Activated T-helper 17 cell treated with anti-CD3 and anti-CD28 coated beads, Interleukin-2, amount 50 U/mL, for 72 hours (primary cell): ENCODE measurements at regions not wholly inside any gene's neighbourhood (a gene's known extent, or its start where the extent isn't known, plus 50 kb on each side); places are given as distances from the start of the nearest gene placed in this dataset.
"Not testable (repeated sequence)": the region's sequence is repeated elsewhere in the genome, so short reads cannot be mapped to it uniquely, and the experiment has no call there.

Experiments
- ATAC-seq: fragments of 150-1000 bp; cut with Tn5 transposase; replicated peaks from 2 replicates; pipeline ENCODE4 v1.10.0; 2021; ENCODE audit warnings: mild to moderate bottlenecking, moderate library complexity
- H3K27ac Mint-ChIP-seq: one replicate; pipeline ENCODE4 v1.8.0; 2022; ENCODE audit warnings: mixed read lengths
- H3K27me3 Mint-ChIP-seq: one replicate; pipeline ENCODE4 v1.8.0; 2022; ENCODE audit warnings: mixed read lengths
- H3K36me3 Mint-ChIP-seq: one replicate; pipeline ENCODE4 v1.8.0; 2022; ENCODE audit warnings: low read depth, mild to moderate bottlenecking, mixed read lengths
- H3K4me1 Mint-ChIP-seq: one replicate; pipeline ENCODE4 v1.8.0; 2022; ENCODE audit warnings: mixed read lengths
- H3K4me3 Mint-ChIP-seq: one replicate; pipeline ENCODE4 v1.8.0; 2022; ENCODE audit warnings: mild to moderate bottlenecking, mixed read lengths
- H3K9me3 Mint-ChIP-seq: one replicate; pipeline ENCODE4 v1.8.0; 2022; ENCODE audit warnings: mixed read lengths

DNA sequence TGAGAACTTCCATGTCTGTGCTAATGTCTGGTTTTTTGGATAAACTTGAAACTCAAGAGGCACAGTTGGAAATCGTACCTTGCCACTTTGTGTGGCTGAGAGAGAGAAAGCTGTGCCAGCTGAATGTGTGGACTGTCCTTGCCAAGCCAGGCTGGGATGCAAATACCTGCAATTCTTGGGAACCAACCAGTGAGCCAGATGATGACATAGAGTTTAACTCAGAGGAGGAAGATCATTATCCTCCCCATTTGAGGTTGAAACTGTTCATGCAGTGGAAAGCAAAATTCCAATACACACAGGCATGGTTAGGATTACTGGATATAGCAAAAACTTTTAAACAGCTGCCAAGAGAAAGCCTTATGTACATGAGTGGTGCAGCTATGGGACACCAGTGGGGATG lies 451.4 kb upstream of the NPAP1 start:
- peaks cover 16% of the 10 kb centered on the region for H3K9me3 Mint-ChIP-seq
- H3K4me1 Mint-ChIP-seq = no peaks in the 10 kb centered on the region
- no peak for ATAC-seq
- H3K36me3 Mint-ChIP-seq = no peaks in the 10 kb centered on the region
- H3K4me3 Mint-ChIP-seq = no peak overlapping the region
- H3K27me3 Mint-ChIP-seq = no peaks in the 10 kb centered on the region
- H3K27ac Mint-ChIP-seq = no peak overlapping the region

DNA sequence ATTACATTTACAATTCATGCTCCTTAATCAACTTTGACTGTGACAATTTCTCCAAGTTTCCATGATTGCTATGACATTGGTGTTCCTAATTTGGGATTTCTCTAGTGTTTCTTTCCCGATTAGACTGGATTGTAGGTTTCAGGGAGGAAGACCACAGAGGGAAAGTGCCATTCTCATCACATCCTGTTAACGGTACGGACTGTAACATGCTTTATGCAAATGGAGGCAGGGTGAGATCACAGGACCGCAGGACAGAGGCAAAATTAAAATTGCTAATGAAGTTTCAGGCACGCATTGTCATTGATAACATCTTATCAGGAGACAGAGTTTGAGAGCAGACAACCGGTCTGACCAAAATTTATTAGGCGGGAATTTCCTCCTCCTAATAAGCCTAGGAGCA lies 446.7 kb upstream of the NPAP1 start:
- not testable (repeated sequence) for H3K4me3 Mint-ChIP-seq, H3K36me3 Mint-ChIP-seq, H3K27me3 Mint-ChIP-seq, H3K4me1 Mint-ChIP-seq, H3K27ac Mint-ChIP-seq, ATAC-seq
- peaks cover 10% of the 10 kb centered on the region for H3K9me3 Mint-ChIP-seq

DNA sequence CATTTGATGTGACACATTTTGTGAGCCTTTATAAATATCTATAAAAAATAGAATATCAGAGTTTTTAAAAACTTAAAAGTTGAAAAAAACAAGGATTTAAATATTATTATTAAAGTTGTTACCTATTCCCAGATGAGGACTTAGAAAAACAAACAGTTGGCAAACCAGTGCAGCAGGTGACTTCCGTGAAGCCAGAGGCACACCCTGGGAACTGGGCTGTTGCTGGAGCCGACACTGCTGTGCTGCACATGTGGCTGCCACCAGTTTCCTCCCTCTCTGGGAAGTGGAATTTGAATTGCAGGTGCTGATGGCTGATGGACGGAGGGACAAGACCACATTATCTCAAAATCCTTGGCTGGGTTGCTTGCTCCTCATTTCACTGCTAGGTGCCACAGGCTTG lies 442.4 kb upstream of the NPAP1 start:
- not testable (repeated sequence) for H3K4me1 Mint-ChIP-seq, H3K36me3 Mint-ChIP-seq, ATAC-seq, H3K4me3 Mint-ChIP-seq, H3K27ac Mint-ChIP-seq, H3K9me3 Mint-ChIP-seq, H3K27me3 Mint-ChIP-seq

DNA sequence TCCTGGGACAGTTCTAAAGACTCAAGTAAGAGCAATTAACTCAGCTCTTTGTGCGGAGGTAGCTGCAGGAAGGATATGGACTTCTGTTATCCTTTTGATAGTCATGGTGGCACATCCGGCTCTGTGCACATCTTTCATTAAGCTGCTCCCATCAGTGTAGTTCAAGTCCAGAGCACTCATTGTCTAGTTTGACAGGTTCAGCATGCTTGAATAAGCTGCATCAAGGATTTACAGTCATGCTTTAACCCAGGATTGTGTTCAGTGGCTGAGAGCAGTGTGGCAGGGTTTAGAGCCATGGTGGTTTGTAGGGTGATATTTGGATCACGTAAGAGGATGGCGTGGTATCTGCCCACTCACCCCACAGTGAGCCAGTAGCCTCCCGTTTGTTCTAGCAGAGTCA lies 435.0 kb upstream of the NPAP1 start:
- not testable (repeated sequence) for H3K27ac Mint-ChIP-seq, H3K36me3 Mint-ChIP-seq, ATAC-seq, H3K4me1 Mint-ChIP-seq, H3K27me3 Mint-ChIP-seq, H3K4me3 Mint-ChIP-seq
- H3K9me3 Mint-ChIP-seq = peaks cover 12% of the 10 kb centered on the region

DNA sequence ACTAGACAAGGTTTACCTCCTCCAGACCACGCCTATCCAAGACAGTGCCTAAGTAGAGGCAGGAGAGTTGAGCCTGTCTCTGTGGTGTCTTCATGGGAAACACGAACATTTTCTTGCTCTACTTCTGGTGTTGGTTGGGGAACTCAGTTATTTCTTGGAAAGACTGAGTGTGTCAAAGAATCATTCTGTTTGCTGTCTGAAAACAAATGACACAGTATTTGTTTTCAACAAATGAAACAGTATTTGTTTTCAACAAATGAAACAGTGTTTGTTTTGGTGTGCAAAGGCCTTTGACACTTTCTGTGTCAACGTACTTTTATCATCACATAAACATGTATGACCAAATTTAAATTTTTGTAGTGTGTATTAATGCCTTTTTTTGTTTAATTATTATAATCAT lies 416.5 kb upstream of the NPAP1 start:
- H3K27ac Mint-ChIP-seq = not testable (repeated sequence)

DNA sequence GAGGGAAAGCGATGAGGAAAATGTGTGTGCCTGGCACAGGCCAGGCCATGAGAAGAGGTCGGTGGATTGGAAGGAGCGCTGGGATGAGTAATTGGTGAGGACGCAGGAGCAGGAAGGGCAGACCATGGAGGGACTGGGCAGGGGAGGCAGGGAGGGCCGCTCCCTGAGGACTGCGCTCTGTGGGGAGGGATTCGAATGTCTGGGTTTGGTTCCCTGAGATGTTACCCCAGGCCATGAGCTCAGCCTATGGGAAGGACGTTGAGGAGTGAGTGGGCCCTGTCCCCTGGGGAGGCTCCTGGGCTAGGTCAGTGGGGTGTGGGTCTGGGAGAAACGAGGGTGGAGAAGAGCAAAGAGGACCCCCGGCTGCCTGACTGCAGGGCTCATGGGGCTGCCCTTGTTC lies 415.2 kb upstream of the NPAP1 start:
- peaks cover 11% of the 10 kb centered on the region for H3K9me3 Mint-ChIP-seq
- ATAC-seq, H3K36me3 Mint-ChIP-seq, H3K4me3 Mint-ChIP-seq, H3K27me3 Mint-ChIP-seq, H3K4me1 Mint-ChIP-seq, H3K27ac Mint-ChIP-seq: not testable (repeated sequence)

More for the DNA sequence above, 416.5 kb upstream of the NPAP1 start:
- not testable (repeated sequence) for ATAC-seq, H3K36me3 Mint-ChIP-seq, H3K4me3 Mint-ChIP-seq, H3K4me1 Mint-ChIP-seq, H3K27me3 Mint-ChIP-seq
- peaks cover 12% of the 10 kb centered on the region for H3K9me3 Mint-ChIP-seq

DNA sequence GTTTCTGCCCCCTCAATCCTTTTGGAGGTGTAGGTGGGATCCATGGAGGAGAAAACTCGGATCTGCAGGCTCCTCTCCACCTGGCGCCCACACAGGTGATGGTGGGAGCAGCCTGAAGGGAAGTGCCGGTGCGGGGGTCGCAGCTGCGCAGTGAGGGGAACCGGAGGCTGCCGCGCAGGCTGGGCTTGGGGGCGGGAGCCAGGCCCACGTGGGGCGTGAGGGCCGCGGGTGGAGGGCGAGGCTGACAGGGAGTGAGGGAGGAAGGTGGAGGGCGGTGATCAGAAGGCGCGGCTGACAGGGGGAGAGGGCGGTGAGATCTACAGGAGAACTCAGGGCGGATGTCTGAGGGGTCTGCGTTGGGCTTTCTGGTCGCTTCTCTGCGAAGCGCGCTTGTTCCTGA lies 414.7 kb upstream of the NPAP1 start:
- not testable (repeated sequence) for H3K27me3 Mint-ChIP-seq, H3K4me1 Mint-ChIP-seq, H3K36me3 Mint-ChIP-seq, H3K4me3 Mint-ChIP-seq, H3K27ac Mint-ChIP-seq, ATAC-seq
- peaks cover 11% of the 10 kb centered on the region for H3K9me3 Mint-ChIP-seq

DNA sequence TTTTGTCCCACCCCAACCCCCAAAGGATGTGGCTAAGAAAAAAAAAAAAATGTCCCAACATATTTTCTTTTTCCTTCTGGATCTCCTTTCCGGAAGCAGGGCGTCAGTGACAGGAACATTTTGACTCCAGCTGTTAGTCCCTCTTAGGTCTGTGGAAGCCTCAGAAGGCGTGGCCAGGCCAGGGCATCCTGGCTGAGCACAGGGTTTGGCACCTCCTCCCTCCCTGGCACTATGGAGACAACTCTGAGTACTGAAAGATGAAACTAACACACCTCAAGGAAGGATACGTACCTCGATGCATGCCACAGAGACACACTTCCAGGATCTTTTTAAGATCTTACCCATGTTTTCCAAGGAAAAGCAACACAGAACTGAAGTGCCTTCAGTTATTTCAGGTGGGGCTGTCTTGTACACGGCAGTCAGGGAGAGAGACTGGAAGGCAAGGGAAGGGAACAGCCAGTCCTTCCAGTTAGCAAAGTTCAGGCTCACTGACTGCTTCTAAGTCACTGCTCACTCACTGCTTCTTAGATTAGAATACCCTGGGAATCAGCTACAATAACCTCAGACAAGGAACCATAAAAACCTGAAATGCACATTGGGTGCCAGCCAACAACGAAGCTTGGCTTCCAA lies 406.9 kb upstream of the NPAP1 start:
- not testable (repeated sequence) for H3K4me1 Mint-ChIP-seq, ATAC-seq, H3K27me3 Mint-ChIP-seq, H3K27ac Mint-ChIP-seq, H3K36me3 Mint-ChIP-seq, H3K4me3 Mint-ChIP-seq
- H3K9me3 Mint-ChIP-seq = peaks cover 14% of the 10 kb centered on the region

DNA sequence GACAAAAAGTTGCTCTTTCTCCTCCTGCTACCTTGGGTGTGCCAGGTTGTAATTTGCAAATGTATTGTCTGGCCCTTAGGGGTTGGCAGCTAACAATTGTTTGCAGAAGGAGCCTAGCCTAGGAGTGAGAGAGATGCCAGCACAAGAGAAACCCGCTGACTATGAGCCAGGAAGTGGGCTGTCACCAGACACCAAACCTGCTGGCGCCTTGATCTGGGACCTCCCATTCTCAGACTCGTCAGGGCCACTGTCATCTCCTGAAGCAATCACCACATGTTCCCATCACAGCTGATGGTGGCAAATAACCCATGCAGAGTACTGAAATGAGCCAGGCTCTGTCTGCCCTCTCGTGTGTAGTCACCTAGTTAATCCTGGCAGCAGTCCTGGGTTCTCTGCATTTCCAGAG lies 406.4 kb upstream of the NPAP1 start:
- Mint-ChIP-seq H3K27me3 (no peaks in the 10 kb centered on the region), H3K27ac (no peak overlapping the region), H3K4me1 (no peaks in the 10 kb centered on the region), H3K36me3 (no peaks in the 10 kb centered on the region), H3K4me3 (no peak overlapping the region), H3K9me3 (peaks cover 14% of the 10 kb centered on the region)
- no peak for ATAC-seq

DNA sequence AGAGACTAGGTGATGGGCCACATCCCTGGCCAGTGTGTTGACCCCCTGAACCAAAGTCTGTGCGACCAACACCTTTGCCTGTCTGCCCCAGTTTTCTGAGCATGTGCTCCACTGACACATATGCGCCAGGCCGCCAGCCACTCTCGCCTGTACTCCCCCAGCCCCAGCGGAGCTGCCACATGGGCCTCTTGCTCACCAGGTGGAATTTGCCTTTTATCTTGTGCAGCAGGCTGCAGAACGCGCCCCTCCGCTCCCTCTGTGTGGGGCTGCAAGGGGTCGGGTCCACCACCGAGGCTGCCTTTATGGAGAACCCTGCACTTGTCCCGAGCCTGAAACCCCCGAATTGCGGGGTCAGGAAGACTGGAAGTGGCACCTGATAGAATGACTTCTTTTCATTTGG lies 405.7 kb upstream of the NPAP1 start:
- Mint-ChIP-seq H3K36me3 (no peaks in the 10 kb centered on the region), H3K9me3 (peaks cover 8% of the 10 kb centered on the region), H3K4me3 (no peak overlapping the region), H3K27ac (no peak overlapping the region), H3K27me3 (no peaks in the 10 kb centered on the region), H3K4me1 (no peaks in the 10 kb centered on the region)
- ATAC-seq = no peak

DNA sequence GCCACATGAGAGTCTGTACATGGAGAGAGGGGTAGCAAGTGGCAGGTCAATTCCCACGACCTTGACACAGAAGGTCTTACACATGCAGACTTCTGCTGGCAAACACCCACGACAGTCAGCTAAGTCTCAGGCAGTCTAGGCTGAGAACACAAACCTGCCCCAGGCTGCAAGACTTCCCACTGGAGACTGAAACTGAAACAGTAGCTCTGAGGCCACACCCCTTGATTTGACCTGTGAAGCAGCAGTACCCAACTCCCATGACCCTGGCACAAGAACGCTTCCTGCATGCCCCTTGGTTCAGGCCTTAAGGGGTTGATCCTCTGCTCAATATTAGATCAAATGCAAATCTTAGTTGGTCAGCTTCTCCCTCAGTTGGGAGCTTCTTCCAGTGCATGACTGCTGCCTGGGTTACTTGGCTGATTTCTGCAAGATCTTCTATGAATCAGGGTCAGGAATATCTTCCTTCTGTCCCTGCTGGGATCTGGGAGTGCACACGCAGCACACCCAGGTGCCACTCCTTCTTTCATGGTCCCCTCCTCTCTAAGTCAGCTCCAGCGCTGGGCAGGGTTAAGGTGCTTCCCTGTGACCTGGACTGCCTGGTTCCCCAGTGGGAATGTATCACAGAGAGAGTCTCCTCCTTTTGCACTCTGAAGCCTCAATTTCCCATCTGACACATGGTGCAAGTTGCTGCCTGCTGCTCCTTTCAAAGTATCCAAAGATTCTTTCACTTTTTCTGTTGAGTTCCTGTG lies 403.9 kb upstream of the NPAP1 start:
- ATAC-seq, H3K4me3 Mint-ChIP-seq, H3K36me3 Mint-ChIP-seq, H3K4me1 Mint-ChIP-seq, H3K27ac Mint-ChIP-seq, H3K27me3 Mint-ChIP-seq: not testable (repeated sequence)
- peaks cover 11% of the 10 kb centered on the region for H3K9me3 Mint-ChIP-seq

DNA sequence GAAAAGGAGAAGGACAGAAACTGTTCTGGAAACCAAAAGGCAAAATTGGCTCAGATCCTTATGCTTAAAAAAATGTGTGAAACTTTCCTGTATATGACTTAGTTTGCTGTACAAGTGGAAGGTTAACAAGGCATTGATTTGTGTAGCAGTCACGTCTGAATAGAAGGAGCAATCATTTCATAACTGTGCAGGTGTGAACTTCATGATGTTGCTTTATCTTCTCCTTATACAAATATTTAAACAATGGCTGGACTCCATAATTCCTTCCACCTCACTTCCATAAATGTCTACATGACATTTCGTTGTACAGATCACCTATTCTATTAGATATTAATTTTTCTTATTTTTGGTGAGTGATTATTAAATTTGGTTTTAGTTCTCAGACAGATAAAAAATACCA lies 382.7 kb upstream of the NPAP1 start:
- ATAC-seq = no peak
- no peaks in the 10 kb centered on the region for H3K4me1 Mint-ChIP-seq
- no peaks in the 10 kb centered on the region for H3K36me3 Mint-ChIP-seq

DNA sequence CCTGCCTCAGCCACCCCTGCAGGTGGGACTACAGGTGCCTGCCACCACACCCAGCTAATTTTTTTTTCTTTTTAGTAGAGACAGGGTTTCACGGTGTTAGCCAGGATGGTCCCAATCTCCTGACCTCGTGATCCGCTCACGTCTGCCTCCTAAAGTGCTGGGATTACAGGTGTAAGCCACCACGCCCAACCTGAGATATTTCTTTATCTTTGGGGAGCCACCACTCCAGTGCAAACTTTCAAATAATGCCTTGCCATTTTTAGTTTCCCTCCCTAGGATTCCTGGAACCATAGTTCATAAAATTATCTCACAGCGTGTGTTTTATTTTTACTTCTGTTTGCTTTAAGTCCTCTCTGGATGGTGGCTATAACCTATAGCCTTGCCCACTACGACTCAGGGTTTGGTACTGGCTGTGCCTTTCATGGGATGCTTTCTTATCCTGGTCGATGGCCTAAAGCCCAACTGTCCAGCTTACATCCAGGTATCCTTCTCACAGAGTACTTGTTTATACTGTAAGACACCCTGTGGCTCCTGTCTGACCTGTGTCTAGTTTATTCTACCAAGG lies 374.7 kb upstream of the NPAP1 start:
- not testable (repeated sequence) for H3K36me3 Mint-ChIP-seq, H3K27ac Mint-ChIP-seq, ATAC-seq

More for the DNA sequence above, 382.7 kb upstream of the NPAP1 start:
- Mint-ChIP-seq H3K27me3 (no peaks in the 10 kb centered on the region), H3K27ac (no peak overlapping the region), H3K9me3 (no peaks in the 10 kb centered on the region), H3K4me3 (no peak overlapping the region)

DNA sequence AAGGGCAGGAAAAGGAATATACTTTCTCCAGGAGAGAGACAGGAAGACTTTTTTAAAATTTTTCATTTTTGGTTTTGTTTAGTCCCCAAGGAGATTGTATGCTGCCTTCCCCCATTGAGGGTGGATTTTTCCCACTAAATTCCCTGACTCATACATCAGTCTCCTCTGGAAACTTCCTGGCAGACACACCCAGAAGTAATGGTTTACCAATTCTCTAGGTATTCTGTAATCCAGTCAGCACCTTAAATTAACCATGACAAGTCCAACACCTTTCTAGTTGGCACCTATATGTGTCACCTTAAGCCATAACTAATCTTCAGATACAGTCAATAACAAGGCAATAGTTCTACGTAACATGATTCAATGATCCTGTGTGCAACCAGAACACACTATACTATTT lies 373.6 kb upstream of the NPAP1 start:
- H3K27ac Mint-ChIP-seq, H3K4me3 Mint-ChIP-seq, H3K27me3 Mint-ChIP-seq, H3K4me1 Mint-ChIP-seq, H3K36me3 Mint-ChIP-seq, ATAC-seq: not testable (repeated sequence)
- H3K9me3 Mint-ChIP-seq = peaks cover 12% of the 10 kb centered on the region

More for the DNA sequence above, 374.7 kb upstream of the NPAP1 start:
- H3K4me1 Mint-ChIP-seq, H3K27me3 Mint-ChIP-seq, H3K4me3 Mint-ChIP-seq: not testable (repeated sequence)
- H3K9me3 Mint-ChIP-seq = peaks cover 12% of the 10 kb centered on the region

DNA sequence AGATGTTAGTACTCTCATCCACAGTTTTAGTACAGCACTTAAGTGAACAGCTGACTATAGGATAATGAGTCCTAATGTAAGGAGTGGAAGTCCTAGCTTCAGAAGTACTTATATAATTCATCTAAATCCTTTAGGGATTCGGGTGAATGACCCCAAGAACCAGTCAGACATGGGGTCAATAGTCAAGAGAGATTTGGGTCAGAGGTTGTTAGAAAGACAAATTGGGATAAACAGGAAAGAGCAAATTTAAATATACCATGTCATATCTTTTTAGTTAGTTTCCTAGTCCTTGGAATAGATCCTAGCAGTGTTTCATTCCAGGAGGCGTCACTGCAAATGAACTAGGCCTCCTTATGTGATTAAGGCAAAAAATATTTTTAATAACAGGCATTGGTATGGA lies 370.8 kb upstream of the NPAP1 start:
- ATAC-seq, H3K27me3 Mint-ChIP-seq, H3K36me3 Mint-ChIP-seq, H3K4me1 Mint-ChIP-seq, H3K27ac Mint-ChIP-seq, H3K4me3 Mint-ChIP-seq: not testable (repeated sequence)
- peaks cover 12% of the 10 kb centered on the region for H3K9me3 Mint-ChIP-seq
